HepG2 (cell line): ENCODE measurements at regions not wholly inside any gene's neighbourhood (a gene's known extent, or its start where the extent isn't known, plus 50 kb on each side); places are given as distances from the start of the nearest gene placed in this dataset.

ENCODE experiments used
- ATAC-seq: fragments of 200-7000 bp; cut with Tn5 transposase; 3 replicates; pipeline ENCODE4 v1.9.1; 2020; ENCODE audit warnings: mild to moderate bottlenecking, moderate library complexity
- BruUV-seq: library from RNA; stranded (reverse); fragments of 400-500 nt; replicated peaks from 2 replicates; lab custom pipeline; 2021; lab: Mats Ljungman, UMichigan
- CTCF ChIA-PET: fragments of 300-600 bp; formaldehyde crosslinking; extraction: SDS; loops from one replicate; lab custom pipeline; 2021; ENCODE audit warnings: low total read pairs, inconsistent platforms, low intra/inter-chr PET ratio; lab: Yijun Ruan, JAX
- POLR2A ChIA-PET: fragments of 350-600 bp; sonication (Branson Sonifier 250); formaldehyde crosslinking; loops from one replicate; lab custom pipeline; 2020; ENCODE audit warnings: antibody characterized with exemption, inconsistent platforms; lab: Yijun Ruan, JAX
- DNase-seq: peaks from one replicate; pipeline ENCODE4 v3.0.0-alpha.2; 2015; ENCODE audit warnings: low spot score
- FAIRE-seq: peaks from 3 replicates; lab custom pipeline; 2011; peaks lifted over from hg19 to GRCh38; lab: Jason Lieb, UNC
- H2AFZ ChIP-seq: one replicate; pipeline ENCODE4 v1.6.1; 2011; ENCODE audit warnings: low read length, inconsistent platforms
- H3K27ac ChIP-seq: fragments of 300-600 bp; 3 replicates; pipeline ENCODE4 v1.8.0; 2011; ENCODE audit warnings: mixed run types, mild to moderate bottlenecking, mixed read lengths, low read length, inconsistent platforms; ENCODE audit not compliant: insufficient read depth; ENCODE audit errors: extremely low read length
- H3K27me3 ChIP-seq, 2 experiments: fragments of 200-600 bp in 1 of 2; 2 replicates in 1 of 2; 3 replicates in 1 of 2; pipeline versions ENCODE4 v1.6.0 to v1.8.0; 2011; ENCODE audit warnings: low read length in 2 of 2, mild to moderate bottlenecking in 2 of 2, moderate library complexity in 2 of 2, inconsistent platforms in 1 of 2; ENCODE audit not compliant: insufficient read depth in 2 of 2, control insufficient read depth in 1 of 2
- H3K36me3 ChIP-seq, 2 experiments: fragments of 200-600 bp in 1 of 2; replicated peaks in 1 of 2; 2 replicates in 1 of 2; 3 replicates in 1 of 2; pipeline versions ENCODE4 v1.5.1 to v1.8.0; 2011; ENCODE audit warnings: low read length in 2 of 2, inconsistent platforms in 1 of 2; ENCODE audit not compliant: insufficient read depth in 2 of 2, control insufficient read depth in 1 of 2
- H3K4me1 ChIP-seq: 2 replicates; pipeline ENCODE4 v1.5.1; 2012; ENCODE audit warnings: low read length, inconsistent platforms; ENCODE audit not compliant: insufficient read depth
- H3K4me2 ChIP-seq: 2 replicates; pipeline ENCODE4 v1.6.0; 2011; ENCODE audit warnings: low read depth, low read length, inconsistent platforms
- H3K4me3 ChIP-seq, 3 experiments: fragments of 200-600 bp in 1 of 3; sonication (generic), shearing (Covaris generic) in 1 of 3; replicated peaks in 1 of 3; 2 replicates each; pipeline ENCODE4 v1.5.1; 2011 to 2016; ENCODE audit warnings: low read length in 3 of 3, inconsistent platforms in 2 of 3, low read depth in 2 of 3, mild to moderate bottlenecking in 2 of 3, control low read depth in 1 of 3, mixed read lengths in 1 of 3; ENCODE audit not compliant: insufficient read depth in 1 of 3
- H3K79me2 ChIP-seq: one replicate; pipeline ENCODE4 v1.6.1; 2011; ENCODE audit warnings: low read length, inconsistent platforms; ENCODE audit not compliant: insufficient read depth
- H3K9ac ChIP-seq: 2 replicates; pipeline ENCODE4 v1.6.0; 2011; ENCODE audit warnings: mild to moderate bottlenecking, low read depth, low read length, inconsistent platforms; ENCODE audit not compliant: insufficient read depth
- H3K9me3 ChIP-seq: 2 replicates; pipeline ENCODE4 v1.5.1; 2012; ENCODE audit warnings: mild to moderate bottlenecking, low read length
- H4K20me1 ChIP-seq: 2 replicates; pipeline ENCODE4 v1.6.0; 2011; ENCODE audit warnings: inconsistent platforms, mild to moderate bottlenecking, low read length, moderate library complexity; ENCODE audit not compliant: insufficient read depth
- JUNB ChIP-seq: sonication (generic); formaldehyde crosslinking; IDR thresholded peaks from 2 replicates; pipeline ENCODE4 v1.8.0; 2022; ENCODE audit warnings: missing genetic modification reagents, mild to moderate bottlenecking, borderline replicate concordance
- KLF6 ChIP-seq: IDR thresholded peaks from 2 replicates; pipeline ENCODE4 v1.8.0; 2016; ENCODE audit warnings: missing biosample characterization, missing genetic modification reagents
- TGIF2 ChIP-seq: IDR thresholded peaks from 2 replicates; pipeline ENCODE4 v1.6.1; 2016; ENCODE audit warnings: control low read depth, missing compliant biosample characterization
- ZFP36 ChIP-seq: fragments of 150-350 bp; IDR thresholded peaks from 2 replicates; pipeline ENCODE4 v1.6.1; 2018; ENCODE audit warnings: borderline replicate concordance, low read length, low read depth; ENCODE audit not compliant: partially characterized antibody
- ZNF335 ChIP-seq: sonication (generic); formaldehyde crosslinking; IDR thresholded peaks from 2 replicates; pipeline ENCODE4 v1.4.0; 2020; ENCODE audit warnings: missing genetic modification reagents
- ZNF772 ChIP-seq: sonication (generic); formaldehyde crosslinking; IDR thresholded peaks from 2 replicates; pipeline ENCODE4 v1.5.0; 2020; ENCODE audit warnings: mild to moderate bottlenecking, missing genetic modification reagents
- in situ Hi-C: cut with HindIII; loops from 2 replicates; pipeline ENCODE4 v1.10.0; 2017; ENCODE audit warnings: low pct_unique_long_range_greater_than_20kb; ENCODE audit not compliant: extremely low pct_ligation_motif_present
- intact Hi-C: fragments of 100-400 bp; cut with micrococcal nuclease; formaldehyde crosslinking; loops from one replicate; pipeline ENCODE4 v1.10.0; 2022; ENCODE audit not compliant: unreplicated experiment
- TF ChIP-seq, protein P1 (sequence below): sonication (generic); formaldehyde crosslinking; IDR thresholded peaks from 2 replicates; pipeline ENCODE4 v1.8.1; 2023; ENCODE audit warnings: missing genetic modification reagents, mild to moderate bottlenecking, borderline replicate concordance
- TF ChIP-seq, protein P2 (sequence below): sonication (generic); formaldehyde crosslinking; IDR thresholded peaks from 2 replicates; pipeline ENCODE4 v1.5.1; 2020; ENCODE audit warnings: missing genetic modification reagents, mild to moderate bottlenecking, borderline replicate concordance
- TF ChIP-seq, protein P3 (sequence below): sonication (generic); formaldehyde crosslinking; IDR thresholded peaks from 2 replicates; pipeline ENCODE4 v1.4.0; 2020; ENCODE audit warnings: missing genetic modification reagents

DNA sequence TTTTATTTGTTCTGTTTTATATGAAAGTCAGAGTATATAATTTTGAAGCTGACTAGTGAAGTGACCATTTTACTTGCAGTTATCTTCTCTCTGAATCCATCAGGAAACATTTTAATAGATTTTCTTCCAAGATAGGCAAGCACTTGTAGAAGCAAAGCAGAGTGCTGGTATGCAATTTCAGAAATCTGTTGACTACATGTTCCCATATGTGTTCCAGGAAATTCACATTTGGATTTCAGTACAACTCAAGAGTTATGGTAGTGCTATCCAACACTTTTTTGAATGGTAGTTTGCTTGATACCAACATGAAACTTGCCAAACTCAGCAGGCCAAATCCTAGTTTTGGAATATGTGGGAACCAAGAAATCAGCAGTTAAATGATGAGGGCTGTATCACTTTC, 94.0 kb downstream of the CENPW start:
- ATAC-seq = no peak
- Histone ChIP-seq H3K27me3 (no peaks in the 10 kb centered on the region), H3K9me3 (no peaks in the 10 kb centered on the region), H3K4me2 (no peak overlapping the region), H3K4me3 (no peak overlapping the region), H3K79me2 (no peaks in the 10 kb centered on the region), H2AFZ (no peak overlapping the region), H3K4me1 (no peaks in the 10 kb centered on the region), H3K9ac (no peak overlapping the region), H3K27ac (no peak overlapping the region), H3K36me3 (no peaks in the 10 kb centered on the region), H4K20me1 (no peaks in the 10 kb centered on the region)
- no peak for DNase-seq
- intact Hi-C loops = no loop called here
- in situ Hi-C loops = no loop called here
- no peak for FAIRE-seq
- TF ChIP-seq, protein P1, sequence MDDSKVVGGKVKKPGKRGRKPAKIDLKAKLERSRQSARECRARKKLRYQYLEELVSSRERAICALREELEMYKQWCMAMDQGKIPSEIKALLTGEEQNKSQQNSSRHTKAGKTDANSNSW = no peak
- no TSS peak for BruUV-seq
- CTCF ChIA-PET = no interaction called here
- POLR2A ChIA-PET = no interaction called here

DNA sequence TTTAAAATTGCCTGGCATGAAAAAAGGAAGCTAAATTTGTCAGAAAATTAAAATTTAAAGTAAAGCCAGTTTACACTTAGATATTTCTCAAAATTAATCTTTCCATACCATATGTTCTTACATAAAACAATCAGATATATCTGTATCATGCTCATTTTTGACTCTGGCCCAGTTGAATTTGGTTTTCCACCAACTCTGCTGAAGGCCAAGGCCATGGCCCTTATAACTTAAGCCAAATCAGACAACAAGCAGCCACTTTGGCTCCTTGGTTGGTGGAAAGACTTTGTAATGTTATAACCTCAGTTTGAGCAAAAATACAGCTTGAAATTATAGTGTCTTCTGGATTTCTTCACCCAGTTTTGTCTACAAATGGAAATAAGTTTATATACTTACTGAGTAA, 97.3 kb downstream of the CENPW start:
- FAIRE-seq (no peak), ATAC-seq (no peak)
- no TSS peak for BruUV-seq
- Histone ChIP-seq H4K20me1 (no peaks in the 10 kb centered on the region), H3K27me3 (no peaks in the 10 kb centered on the region), H3K4me1 (no peaks in the 10 kb centered on the region), H3K9ac (no peak overlapping the region), H2AFZ (no peak overlapping the region), H3K4me2 (no peak overlapping the region), H3K27ac (no peak overlapping the region), H3K4me3 (no peak overlapping the region), H3K9me3 (no peaks in the 10 kb centered on the region), H3K36me3 (no peaks in the 10 kb centered on the region)
- ChIA-PET POLR2A (no interaction called here), CTCF (no interaction called here)
- in situ Hi-C loops (no loop called here), intact Hi-C loops (no loop called here)
- TF ChIP-seq ZNF772 = no peak
- no peak for TF ChIP-seq JUNB (CRISPR knock-in tag)
- TF ChIP-seq ZFP36 = no peak
- TF ChIP-seq, protein P2, sequence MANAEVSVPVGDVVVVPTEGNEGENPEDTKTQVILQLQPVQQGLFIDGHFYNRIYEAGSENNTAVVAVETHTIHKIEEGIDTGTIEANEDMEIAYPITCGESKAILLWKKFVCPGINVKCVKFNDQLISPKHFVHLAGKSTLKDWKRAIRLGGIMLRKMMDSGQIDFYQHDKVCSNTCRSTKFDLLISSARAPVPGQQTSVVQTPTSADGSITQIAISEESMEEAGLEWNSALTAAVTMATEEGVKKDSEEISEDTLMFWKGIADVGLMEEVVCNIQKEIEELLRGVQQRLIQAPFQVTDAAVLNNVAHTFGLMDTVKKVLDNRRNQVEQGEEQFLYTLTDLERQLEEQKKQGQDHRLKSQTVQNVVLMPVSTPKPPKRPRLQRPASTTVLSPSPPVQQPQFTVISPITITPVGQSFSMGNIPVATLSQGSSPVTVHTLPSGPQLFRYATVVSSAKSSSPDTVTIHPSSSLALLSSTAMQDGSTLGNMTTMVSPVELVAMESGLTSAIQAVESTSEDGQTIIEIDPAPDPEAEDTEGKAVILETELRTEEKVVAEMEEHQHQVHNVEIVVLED (CRISPR knock-in tag) = no peak
- TF ChIP-seq, protein P3, sequence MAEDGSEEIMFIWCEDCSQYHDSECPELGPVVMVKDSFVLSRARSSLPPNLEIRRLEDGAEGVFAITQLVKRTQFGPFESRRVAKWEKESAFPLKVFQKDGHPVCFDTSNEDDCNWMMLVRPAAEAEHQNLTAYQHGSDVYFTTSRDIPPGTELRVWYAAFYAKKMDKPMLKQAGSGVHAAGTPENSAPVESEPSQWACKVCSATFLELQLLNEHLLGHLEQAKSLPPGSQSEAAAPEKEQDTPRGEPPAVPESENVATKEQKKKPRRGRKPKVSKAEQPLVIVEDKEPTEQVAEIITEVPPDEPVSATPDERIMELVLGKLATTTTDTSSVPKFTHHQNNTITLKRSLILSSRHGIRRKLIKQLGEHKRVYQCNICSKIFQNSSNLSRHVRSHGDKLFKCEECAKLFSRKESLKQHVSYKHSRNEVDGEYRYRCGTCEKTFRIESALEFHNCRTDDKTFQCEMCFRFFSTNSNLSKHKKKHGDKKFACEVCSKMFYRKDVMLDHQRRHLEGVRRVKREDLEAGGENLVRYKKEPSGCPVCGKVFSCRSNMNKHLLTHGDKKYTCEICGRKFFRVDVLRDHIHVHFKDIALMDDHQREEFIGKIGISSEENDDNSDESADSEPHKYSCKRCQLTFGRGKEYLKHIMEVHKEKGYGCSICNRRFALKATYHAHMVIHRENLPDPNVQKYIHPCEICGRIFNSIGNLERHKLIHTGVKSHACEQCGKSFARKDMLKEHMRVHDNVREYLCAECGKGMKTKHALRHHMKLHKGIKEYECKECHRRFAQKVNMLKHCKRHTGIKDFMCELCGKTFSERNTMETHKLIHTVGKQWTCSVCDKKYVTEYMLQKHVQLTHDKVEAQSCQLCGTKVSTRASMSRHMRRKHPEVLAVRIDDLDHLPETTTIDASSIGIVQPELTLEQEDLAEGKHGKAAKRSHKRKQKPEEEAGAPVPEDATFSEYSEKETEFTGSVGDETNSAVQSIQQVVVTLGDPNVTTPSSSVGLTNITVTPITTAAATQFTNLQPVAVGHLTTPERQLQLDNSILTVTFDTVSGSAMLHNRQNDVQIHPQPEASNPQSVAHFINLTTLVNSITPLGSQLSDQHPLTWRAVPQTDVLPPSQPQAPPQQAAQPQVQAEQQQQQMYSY (CRISPR knock-in tag) = no peak
- no peak for TF ChIP-seq ZNF335 (CRISPR knock-in tag)
- no peak for TF ChIP-seq KLF6 (CRISPR knock-in tag)
- TF ChIP-seq TGIF2 (CRISPR knock-in tag) = no peak
- TF ChIP-seq, all 625 proteins: peak for 0
- DNase-seq = no peak
- H3K79me2 ChIP-seq = no peaks in the 10 kb centered on the region
